Thoracic aorta (tissue), 2 donors: ENCODE measurements at regions not wholly inside any gene's neighbourhood (a gene's known extent, or its start where the extent isn't known, plus 50 kb on each side); places are given as distances from the start of the nearest gene placed in this dataset.

ENCODE experiments used
- ATAC-seq: fragments of 150-250 bp; one replicate; pipeline ENCODE4 v1.8.0; 2017; ENCODE audit warnings: low read depth; ENCODE audit not compliant: insufficient number of reproducible peaks, low FRiP score
- DNase-seq: peaks from one replicate; pipeline ENCODE4 v3.0.0-alpha.2; 2020; ENCODE audit warnings: low spot score
- H3K27ac ChIP-seq, 2 donors: fragments of 200-600 bp; sonication (generic); 1 replicate in 1 of 2; 2 replicates in 1 of 2; pipeline ENCODE4 v1.5.1; 2016; ENCODE audit warnings: mild to moderate bottlenecking in 2 of 2, moderate library complexity in 2 of 2
- H3K27me3 ChIP-seq: fragments of 200-600 bp; sonication (generic); replicated peaks from 2 replicates; pipeline ENCODE4 v1.6.0; 2016; ENCODE audit warnings: mild to moderate bottlenecking; ENCODE audit not compliant: insufficient read depth
- H3K36me3 ChIP-seq: fragments of 200-600 bp; sonication (generic); one replicate; pipeline ENCODE4 v1.5.1; 2016
- H3K4me1 ChIP-seq, 2 donors: fragments of 200-600 bp; sonication (generic); 1 replicate in 1 of 2; 2 replicates in 1 of 2; pipeline versions ENCODE4 v1.5.1 to v1.6.0; 2016; ENCODE audit warnings: low read depth in 2 of 2, mild to moderate bottlenecking in 1 of 2; ENCODE audit not compliant: control insufficient read depth in 1 of 2
- H3K4me3 ChIP-seq: fragments of 200-600 bp; sonication (generic); 2 replicates; pipeline ENCODE4 v1.5.1; 2016; ENCODE audit warnings: mild to moderate bottlenecking
- H3K9me3 ChIP-seq: fragments of 200-600 bp; sonication (generic); 2 replicates; pipeline ENCODE4 v1.5.1; 2016
- CTCF ChIP-seq: fragments of 200-600 bp; sonication (generic); IDR thresholded peaks from one replicate; pipeline ENCODE4 v1.5.1; 2019; ENCODE audit warnings: antibody characterized with exemption

DNA sequence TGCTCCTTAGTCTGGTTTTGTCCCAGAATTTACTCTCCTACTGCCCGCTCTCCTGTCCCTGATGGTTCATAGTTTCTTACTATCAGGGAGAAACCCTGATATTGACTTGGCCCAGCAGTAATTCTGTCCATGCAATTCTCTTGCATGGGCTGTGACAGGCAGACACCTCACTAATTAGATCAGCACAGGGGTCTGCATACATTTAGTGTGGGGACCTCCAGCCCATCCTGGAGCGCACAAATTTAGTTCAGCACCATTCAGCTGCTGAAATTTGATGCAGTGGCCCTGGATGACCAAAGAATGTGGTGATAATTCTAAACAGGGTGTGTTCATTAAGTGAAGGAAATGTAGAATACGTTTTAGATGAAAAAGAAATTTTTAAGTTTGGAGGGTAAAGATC lies 555.5 kb upstream of the TBL1XR1 start:
- DNase-seq (no peak), ATAC-seq (no peak)
- Histone ChIP-seq H3K36me3 (no peaks in the 10 kb centered on the region), H3K4me3 (no peak overlapping the region), H3K27ac (no peak overlapping the region), H3K27me3 (no peaks in the 10 kb centered on the region), H3K9me3 (no peaks in the 10 kb centered on the region), H3K4me1 (peaks cover 9 to 19% of the 10 kb centered on the region in 2 donors)
- no peak for TF ChIP-seq CTCF

GRCh38 chr3:177753451-177754155 lies 556.3 kb upstream of the TBL1XR1 start:
- no peak for TF ChIP-seq CTCF
- Histone ChIP-seq H3K27ac (peak overlapping the region in 1 of 2 donors; percentile 59), H3K36me3 (no peaks in the 10 kb centered on the region), H3K9me3 (no peaks in the 10 kb centered on the region), H3K4me3 (no peak overlapping the region), H3K4me1 (peaks cover 9 to 27% of the 10 kb centered on the region in 2 donors), H3K27me3 (no peaks in the 10 kb centered on the region)
- ATAC-seq, result no peak
- no peak for DNase-seq

- H3K27ac ChIP-seq, result peak overlapping the region in 1 of 2 donors; percentile 59
- TF ChIP-seq CTCF, result no peak
- ATAC-seq (no peak), DNase-seq (no peak)
- H3K4me3 ChIP-seq, result no peak overlapping the region
- H3K27me3 ChIP-seq, result no peaks in the 10 kb centered on the region
- no peaks in the 10 kb centered on the region for H3K36me3 ChIP-seq
- no peaks in the 10 kb centered on the region for H3K9me3 ChIP-seq
- H3K4me1 ChIP-seq, result peaks cover 16 to 35% of the 10 kb centered on the region in 2 donors
Observed at GRCh38 chr3:177754508-177754921, 557.2 kb upstream of the TBL1XR1 start.

DNA sequence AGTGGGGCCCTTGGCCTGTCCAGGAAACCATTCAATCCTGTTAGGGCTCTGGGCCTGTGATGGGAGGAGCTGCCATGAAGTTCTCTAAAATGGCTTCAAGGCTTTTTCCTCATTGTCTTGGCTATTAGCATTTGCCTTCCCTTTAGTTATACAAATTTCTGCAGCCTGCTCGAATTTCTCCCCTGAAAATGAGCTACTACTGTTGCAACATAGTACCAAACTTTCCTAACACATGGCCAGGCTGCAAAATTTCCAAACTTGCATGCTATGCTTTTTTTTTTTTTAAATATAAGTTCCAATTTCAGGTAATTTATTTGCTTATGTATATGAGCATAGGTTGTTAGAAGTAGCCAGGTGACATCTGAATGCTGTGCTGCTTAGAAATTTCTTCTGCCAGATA lies 560.8 kb upstream of the TBL1XR1 start:
- no peak for DNase-seq
- ATAC-seq, result no peak

DNA sequence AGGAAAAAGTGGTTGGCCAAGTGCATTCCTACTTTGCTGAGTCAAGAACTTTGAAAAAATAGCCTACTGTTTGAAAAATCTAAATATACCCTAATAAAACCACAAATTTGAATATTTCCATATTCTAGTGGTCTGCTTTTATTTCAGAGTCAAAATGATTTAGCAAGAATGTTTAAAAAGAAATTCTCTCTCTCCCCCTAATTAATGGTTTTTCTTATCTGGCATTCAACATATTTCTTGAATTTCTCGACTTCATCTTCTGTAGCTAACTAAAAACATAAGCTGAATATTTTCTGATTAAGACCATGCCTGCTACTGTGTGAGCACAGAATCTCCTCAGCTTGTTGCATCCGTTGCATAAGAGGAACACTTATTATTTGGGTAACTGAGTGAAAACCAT lies 563.5 kb upstream of the TBL1XR1 start:
- Histone ChIP-seq H3K27me3 (no peaks in the 10 kb centered on the region), H3K36me3 (no peaks in the 10 kb centered on the region), H3K4me1 (peaks cover 15 to 41% of the 10 kb centered on the region in 2 donors), H3K4me3 (no peak overlapping the region), H3K9me3 (no peaks in the 10 kb centered on the region), H3K27ac (no peak overlapping the region)
- DNase-seq (no peak), ATAC-seq (no peak)
- TF ChIP-seq CTCF, result no peak

More for the DNA sequence above, 560.8 kb upstream of the TBL1XR1 start:
- no peak overlapping the region for H3K27ac ChIP-seq
- TF ChIP-seq CTCF, result no peak
- no peak overlapping the region for H3K4me3 ChIP-seq
- H3K36me3 ChIP-seq, result no peaks in the 10 kb centered on the region
- H3K27me3 ChIP-seq, result no peaks in the 10 kb centered on the region
- H3K4me1 ChIP-seq, result peaks cover 13 to 43% of the 10 kb centered on the region in 2 donors
- no peaks in the 10 kb centered on the region for H3K9me3 ChIP-seq
